ENCODE measurements at regions not wholly inside any gene's neighbourhood (a gene's known extent, or its start where the extent isn't known, plus 50 kb on each side); places are given as distances from the start of the nearest gene placed in this dataset.
"Not testable (repeated sequence)": the region's sequence is repeated elsewhere in the genome, so short reads cannot be mapped to it uniquely, and the experiment has no call there.

GRCh38 chr10:6794841-6795240 lies 214.8 kb upstream of the PRKCQ start:
- DNase-seq: not testable (repeated sequence)

DNA sequence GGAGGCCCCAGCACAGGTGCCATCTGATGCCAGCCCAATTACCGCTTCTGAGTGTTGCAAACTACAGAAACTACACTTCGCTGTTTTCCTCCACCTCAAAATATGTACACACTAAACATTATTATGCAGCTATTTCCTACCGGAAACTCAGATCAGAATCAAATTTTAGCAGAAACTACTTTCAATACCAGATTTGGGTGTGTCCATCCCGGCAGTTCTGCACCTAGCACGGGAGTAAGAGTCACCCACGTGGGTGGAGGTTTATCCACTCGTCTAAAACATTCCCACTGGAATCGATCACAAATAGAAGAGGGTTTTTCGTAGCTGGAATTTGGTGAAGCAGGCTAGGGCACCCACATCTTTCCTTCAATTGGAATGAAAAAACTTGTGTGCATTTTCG lies 214.4 kb upstream of the PRKCQ start:
- no peak for DNase-seq

DNA sequence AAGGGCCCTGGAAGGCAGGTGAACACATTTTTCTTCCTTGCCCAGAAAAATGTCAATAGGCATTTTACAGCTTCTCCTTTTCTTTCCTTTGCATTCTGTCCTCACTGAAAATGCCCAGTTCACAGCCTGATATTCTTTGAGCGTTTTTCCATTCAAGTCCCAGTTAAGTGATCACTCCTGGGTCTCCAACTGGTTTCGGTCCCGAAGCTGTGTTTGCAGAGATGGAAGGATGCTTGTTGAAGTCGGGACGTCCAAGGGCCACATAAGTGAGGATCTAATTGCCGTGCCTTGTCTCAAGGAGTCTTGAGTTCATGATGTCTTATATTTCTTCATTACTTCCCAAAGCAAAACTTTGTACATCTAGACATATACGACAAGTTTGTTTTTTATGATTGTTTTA lies 208.7 kb upstream of the PRKCQ start:
- DNase-seq: no peak

DNA sequence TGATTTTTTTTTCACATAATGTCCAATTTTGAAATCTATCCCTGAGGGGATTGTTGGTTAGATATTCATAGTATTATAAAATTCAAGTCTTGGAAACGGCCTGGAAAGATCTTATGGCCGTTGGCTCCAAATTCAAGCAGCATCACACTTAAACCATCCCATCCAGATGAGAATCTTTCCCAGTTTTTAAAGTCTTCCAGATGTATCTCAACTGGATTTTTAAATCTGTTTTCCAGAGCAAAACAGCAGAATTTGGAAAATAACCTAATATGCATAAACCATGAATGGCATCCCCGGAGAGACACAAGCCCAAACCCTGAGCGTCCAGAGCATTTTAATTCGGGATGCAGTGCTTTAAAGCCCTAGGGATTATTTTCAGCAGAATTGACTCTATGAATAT lies 208.2 kb upstream of the PRKCQ start:
- DNase-seq: no peak

DNA sequence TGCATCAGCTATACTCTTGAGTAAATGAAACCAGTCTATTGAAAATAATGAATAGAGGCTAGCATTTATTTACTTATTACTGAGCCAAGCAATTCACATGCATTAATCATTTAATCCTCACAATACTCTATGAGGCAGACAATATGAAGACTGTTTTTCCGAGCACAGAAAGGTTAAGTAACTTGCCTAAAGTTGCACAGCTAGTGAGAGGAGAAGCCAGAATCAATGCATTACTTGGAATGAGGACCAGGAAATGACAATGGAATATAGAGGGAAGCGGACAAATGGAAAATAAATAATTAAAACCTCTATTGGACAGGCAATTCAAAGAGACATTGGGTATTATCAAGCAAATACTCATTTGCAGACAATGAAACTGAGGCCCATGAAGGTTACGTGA lies 207.6 kb upstream of the PRKCQ start:
- DNase-seq: no peak

DNA sequence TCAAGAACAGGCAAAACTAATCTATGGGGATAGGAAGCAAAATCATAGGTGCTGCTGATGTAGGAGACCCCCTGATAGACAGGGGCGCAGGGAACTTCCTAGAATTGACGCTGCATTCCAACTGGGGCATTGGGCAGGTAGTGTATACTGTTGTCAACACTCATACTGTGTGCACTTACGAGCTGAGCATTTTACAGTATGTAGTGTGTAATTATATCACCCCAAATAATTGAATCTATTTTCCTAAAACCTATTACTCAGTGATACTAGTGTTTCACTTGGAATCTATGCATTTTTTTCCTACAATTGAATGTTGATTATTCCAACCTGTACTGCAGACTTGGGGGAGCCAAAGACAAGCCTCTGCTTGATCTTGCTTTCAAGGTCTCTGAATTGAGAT lies 207.0 kb upstream of the PRKCQ start:
- DNase-seq: no peak

GRCh38 chr10:6786579-6787031 lies 206.5 kb upstream of the PRKCQ start:
- peak; percentile 56 for DNase-seq

- DNase-seq: not testable (repeated sequence)
Measured at GRCh38 chr10:6784429-6784828, 204.4 kb upstream of the PRKCQ start.

DNA sequence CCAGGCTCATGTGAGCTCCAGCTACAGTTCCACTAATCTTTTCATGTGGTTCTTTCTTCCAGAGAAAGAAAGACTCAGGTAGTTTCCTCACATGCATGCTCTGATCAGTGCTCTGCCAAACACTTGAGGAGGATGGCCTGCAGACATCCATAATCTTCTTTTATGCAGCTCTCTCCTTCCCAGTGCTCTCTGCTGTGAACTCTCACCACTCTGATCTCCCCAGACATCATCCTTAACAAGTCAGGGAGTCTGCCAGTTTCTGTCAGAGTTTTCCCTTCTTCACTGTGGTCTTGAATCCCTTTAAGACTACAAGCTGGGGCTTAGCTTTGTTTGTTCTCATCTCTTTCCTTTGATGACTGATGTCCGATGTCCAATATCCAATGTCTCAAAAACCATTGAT lies 203.4 kb upstream of the PRKCQ start:
- no peak for DNase-seq

GRCh38 chr10:6782378-6782777 lies 202.3 kb upstream of the PRKCQ start:
- DNase-seq: no peak

GRCh38 chr10:6781133-6781770 lies 201.2 kb upstream of the PRKCQ start:
- no peak for DNase-seq

DNA sequence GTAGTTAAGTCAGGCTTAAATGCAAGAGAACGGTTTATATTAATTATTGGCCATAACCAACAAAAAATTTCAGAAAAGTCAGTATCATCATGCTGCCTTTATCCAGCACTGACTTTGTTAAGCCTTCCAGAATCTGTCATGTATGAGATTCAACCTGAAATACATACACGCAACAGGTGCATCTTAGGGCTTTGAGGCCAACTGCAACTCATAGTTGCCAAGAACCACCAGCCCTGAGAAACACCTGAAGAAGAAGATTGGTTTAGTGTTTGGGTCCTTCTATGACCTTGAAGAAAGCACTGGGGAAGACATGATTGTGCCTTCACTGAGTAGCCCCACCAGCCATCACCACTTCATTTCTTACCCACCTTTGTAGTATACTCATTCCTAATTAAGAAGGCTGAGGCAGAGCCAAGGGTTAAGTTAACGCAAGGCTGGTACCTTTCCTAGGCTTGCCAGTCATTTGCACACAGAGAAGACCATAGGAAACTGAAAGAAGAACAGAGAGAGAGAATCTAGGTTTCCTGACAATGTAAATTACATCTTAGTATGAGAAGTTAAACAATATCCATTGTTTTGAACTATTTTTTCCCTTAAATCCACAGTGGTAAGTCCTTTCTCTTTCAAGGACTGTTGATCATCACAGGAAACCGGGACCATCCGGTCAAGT lies 200.1 kb upstream of the PRKCQ start:
- DNase-seq: no peak

- DNase-seq: peak; percentile 96
Measured at GRCh38 chr10:6778992-6779701, 199.1 kb upstream of the PRKCQ start.

DNA sequence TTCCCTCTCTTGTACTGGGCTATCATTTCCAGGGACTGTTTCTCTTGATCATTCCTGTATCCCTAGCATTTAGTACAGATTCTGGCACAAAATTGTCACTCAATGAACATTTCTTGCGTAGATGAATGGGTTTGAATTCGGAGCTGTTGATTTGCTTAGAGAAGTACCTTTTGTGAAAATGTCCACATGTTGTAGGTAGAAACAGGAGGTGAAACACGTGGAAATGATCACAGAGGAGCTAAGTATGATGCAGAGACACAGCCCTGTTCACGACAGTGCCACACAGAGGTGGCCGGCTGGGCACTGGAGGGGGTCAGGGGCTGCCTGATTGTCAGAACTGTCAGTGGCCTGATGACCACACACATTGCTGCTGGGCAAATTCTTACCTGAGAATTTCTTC lies 196.1 kb upstream of the PRKCQ start:
- DNase-seq: no peak

DNA sequence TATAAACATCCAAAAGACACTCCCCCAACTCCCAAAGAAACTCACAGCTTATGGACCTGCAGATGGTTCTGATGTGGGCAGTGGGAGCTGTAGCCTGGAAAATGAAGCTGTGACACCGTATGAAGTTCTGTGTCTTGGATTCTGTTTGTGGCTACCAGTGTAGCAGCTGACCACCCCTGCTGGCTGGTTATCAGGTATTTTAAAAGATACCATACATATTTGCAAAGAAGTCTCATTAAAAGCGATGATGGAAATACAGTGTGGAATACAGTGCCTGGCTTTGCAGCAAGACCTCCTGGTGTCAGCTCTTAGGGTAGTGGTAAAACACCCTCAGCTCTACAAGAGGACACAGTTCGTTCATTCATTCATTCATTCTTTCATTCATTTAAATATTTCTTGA lies 194.3 kb upstream of the PRKCQ start:
- DNase-seq: no peak

DNA sequence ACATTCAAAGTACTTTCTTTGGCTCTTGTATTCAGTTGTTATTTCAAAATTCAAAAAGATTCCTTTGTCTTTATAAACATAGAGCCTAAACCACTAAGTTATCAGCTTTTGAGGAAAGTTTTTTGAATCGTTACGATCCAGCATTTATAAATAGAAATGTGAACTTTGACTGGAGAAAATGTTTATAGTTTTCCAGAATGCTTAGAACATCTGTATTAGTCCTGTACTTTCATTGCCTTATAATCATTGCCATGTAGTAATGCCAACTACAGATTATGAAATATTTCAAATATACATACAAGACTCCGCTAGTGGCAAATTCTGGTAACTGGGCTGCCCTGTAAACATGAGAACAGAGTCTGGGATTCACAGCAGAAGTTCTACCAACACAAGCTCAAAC lies 191.3 kb upstream of the PRKCQ start:
- no peak for DNase-seq

DNA sequence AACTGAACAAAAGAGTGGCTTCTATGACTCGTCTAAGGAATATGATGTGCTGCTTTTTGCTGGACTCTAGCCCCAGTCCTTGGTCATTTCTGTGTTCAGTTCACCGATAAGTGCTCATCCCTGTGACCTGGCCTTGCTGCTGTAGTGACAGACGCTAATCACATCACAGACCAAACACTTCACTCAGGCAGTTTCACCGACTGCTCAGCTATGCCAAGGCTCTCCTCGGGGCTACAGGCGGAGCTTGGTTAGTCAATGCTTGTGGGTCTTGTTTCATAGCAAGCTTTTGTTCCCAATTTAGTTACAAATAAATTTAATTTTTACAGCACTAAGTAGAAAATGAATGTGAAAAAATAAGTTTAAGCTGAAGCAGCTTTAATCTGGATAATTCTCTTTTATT lies 190.8 kb upstream of the PRKCQ start:
- DNase-seq: no peak

DNA sequence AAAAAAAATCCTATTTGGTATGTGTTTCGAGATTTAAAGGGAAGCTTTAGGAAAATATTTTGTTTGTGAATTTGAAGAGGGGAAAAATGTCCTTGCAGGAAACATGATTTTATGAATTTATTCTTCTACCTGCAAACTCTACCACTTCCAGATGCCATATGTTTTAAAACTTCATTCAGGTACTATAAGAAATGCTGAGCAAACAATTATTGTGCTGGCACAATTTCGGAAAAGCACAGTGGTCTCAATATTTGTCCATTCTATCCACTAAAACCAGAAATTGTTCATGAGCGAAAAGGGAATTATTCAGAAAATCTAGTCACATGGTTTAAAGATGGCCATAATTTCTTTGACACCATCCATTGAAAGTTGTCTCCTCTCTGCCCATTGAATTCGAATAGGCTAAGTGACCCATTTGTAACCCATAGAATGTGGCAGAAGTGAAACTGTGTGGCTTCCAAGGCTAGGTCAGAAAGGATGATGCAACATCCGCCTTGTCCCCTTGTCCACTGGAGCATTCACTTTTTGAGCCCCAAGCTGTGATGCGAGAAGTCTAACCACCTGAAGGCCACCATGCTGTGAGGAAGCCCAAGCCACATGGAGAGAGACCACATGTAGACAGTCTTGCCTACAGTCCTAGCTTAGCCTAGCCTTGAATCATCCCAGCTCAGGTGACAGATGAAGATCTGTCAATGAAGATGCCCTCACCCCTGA lies 189.8 kb upstream of the PRKCQ start:
- no peak for DNase-seq

GRCh38 chr10:6766131-6766801 lies 186.2 kb upstream of the PRKCQ start:
- peak; percentile 83 for DNase-seq

GRCh38 chr10:6763423-6763822 lies 183.3 kb upstream of the PRKCQ start:
- DNase-seq: no peak

GRCh38 chr10:6763001-6763400 lies 182.9 kb upstream of the PRKCQ start:
- no peak for DNase-seq

DNA sequence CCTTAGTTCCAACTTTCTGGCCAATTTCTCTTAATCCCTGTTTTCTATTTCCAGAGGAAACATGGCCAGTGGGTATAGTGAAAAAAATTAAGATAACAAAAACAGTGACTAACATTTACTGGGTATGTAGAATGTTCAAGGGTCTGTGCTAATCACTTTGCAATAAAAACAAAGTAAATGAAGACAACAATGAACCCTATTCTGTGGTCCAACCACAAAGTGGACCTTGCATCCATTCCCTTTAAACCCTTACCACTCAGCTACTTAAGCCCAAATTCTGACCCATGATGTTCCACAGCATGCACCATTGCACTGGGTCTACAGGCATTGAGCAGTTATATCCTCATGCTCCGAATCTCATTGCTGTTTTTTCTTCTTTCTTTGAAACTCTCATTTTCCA lies 179.9 kb upstream of the PRKCQ start:
- no peak for DNase-seq

- no peak for DNase-seq
Measured at GRCh38 chr10:6757158-6757557, 177.1 kb upstream of the PRKCQ start.

Data from fibroblast of skin of right quadriceps (primary cell).